ENCODE measurements at regions not wholly inside any gene's neighbourhood (a gene's known extent, or its start where the extent isn't known, plus 50 kb on each side); places are given as distances from the start of the nearest gene placed in this dataset.

DNA sequence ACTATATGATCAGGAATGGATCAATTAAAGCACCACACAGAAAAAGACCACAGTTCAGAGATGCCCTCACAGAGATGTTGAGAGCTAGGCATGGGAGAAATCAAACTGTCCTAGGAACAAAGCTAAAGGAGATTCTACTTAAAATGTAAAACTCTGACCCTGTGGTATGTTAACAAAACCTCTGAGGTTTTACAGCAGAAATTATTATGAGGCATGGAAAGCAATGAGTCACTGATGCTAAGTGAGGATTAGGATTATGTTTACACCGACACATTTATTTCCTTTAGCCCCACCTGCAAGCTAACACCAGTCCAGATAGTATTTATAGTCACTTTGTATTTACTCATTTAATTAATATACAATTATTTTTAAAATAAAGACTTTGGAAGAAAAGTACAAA lies 1242.2 kb downstream of the OTOL1 start:
- H3K9me3 ChIP-seq = no peaks in the 10 kb centered on the region
- ATAC-seq (no peak), DNase-seq (no peak)
- TF ChIP-seq CTCF (IDR thresholded peaks at IDR 0.05) = no peak
- H3K27me3 ChIP-seq (ENCODE audit: low read depth) = no peaks in the 10 kb centered on the region
- H3K36me3 ChIP-seq = no peaks in the 10 kb centered on the region
- H3K4me3 ChIP-seq = no peak overlapping the region
- intact Hi-C loops (cut with DNase I) = no loop called here
- H3K27ac ChIP-seq = no peak overlapping the region
- no peaks in the 10 kb centered on the region for H3K4me1 ChIP-seq

DNA sequence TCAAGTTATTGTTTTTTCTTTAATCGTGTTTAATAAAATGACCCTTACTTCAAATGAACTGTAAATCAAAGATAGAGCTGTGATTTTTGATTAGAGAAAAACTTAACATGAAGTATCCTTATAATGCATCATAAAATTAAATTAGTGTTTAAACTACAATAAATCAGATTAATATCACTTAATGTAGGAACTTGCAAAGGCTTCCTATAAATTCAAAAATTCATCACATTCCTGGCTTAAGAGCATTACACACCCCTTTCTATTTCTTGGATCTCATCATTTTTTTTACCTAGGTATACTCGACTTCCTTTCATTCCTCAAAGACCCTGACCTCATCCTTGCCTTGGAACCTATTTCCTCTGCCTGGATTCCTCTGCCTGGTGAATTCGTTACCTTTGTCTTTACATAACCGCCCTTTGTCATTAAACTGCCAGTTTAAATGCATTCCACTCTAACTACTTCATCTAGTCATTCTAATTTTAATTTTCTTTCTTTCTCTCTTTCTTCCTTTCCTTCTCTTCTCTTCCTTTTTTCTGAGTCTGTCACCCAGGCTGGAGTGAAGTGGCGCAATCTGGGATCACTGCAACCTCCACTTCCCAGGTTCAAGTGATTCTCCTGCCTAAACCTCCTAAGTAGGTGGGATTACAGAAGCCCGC lies 1244.5 kb downstream of the OTOL1 start:
- Histone ChIP-seq H3K27ac (no peak overlapping the region), H3K4me1 (no peaks in the 10 kb centered on the region), H3K4me3 (no peak overlapping the region), H3K27me3 (ENCODE audit: low read depth) (no peaks in the 10 kb centered on the region), H3K36me3 (no peaks in the 10 kb centered on the region), H3K9me3 (no peaks in the 10 kb centered on the region)
- intact Hi-C loops (cut with DNase I) = no loop called here
- no peak for TF ChIP-seq CTCF (IDR thresholded peaks at IDR 0.05)
- DNase-seq = no peak
- ATAC-seq = no peak

GRCh38 chr3:162742159-162742717 lies 1245.6 kb downstream of the OTOL1 start:
- no peaks in the 10 kb centered on the region for H3K27me3 ChIP-seq (ENCODE audit: low read depth)
- intact Hi-C loops (cut with DNase I) = no loop called here
- ATAC-seq = no peak
- no peak for DNase-seq
- H3K4me1 ChIP-seq = no peaks in the 10 kb centered on the region
- peaks cover 7% of the 10 kb centered on the region for H3K9me3 ChIP-seq
- no peaks in the 10 kb centered on the region for H3K36me3 ChIP-seq
- H3K27ac ChIP-seq = no peak overlapping the region
- no peak for TF ChIP-seq CTCF (IDR thresholded peaks at IDR 0.05)
- H3K4me3 ChIP-seq = no peak overlapping the region

DNA sequence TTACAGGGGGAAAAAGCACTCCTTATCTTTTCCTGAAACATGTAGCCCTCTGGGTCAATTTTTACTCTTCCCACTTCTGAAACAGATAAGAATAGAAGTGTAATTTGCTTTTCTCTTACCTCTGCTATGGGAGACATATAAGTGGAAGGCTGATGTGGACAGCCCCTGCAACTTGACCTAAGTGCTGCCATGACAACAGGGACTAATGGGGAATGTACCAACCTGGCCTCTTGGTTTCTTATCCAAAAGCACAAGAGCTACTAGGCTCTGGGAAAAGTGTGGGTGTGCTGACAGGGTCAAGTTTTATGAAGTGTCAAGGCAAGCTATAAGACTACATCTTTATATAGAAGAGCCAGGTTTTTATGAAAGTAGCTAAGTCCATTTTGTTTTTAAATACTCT lies 1246.5 kb downstream of the OTOL1 start:
- ATAC-seq (no peak), DNase-seq (no peak)
- TF ChIP-seq CTCF (IDR thresholded peaks at IDR 0.05) = no peak
- Histone ChIP-seq H3K9me3 (peaks cover 13% of the 10 kb centered on the region), H3K27ac (no peak overlapping the region), H3K4me1 (no peaks in the 10 kb centered on the region), H3K36me3 (no peaks in the 10 kb centered on the region), H3K27me3 (ENCODE audit: low read depth) (no peaks in the 10 kb centered on the region), H3K4me3 (no peak overlapping the region)
- intact Hi-C loops (cut with DNase I) = no loop called here

DNA sequence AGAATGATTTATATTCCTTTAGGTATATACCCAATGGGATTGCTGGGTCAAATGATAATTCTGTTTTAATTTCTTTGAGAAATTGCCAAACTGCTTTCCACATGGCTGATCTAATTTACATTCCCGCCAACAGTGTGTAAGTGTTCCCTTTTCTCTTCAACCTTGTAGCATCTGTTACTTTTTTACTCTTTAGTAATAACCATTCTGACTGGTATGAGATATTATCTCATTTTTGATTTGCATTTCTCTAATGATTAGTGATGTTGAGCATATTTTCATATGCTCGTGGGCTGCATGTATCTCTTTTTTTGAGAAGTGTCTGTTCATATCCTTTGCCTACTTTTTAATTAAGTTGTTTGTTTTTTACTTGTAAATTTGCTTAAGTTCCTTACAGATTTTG lies 1264.2 kb downstream of the OTOL1 start:
- DNase-seq = no peak
- Histone ChIP-seq H3K27me3 (ENCODE audit: low read depth) (no peaks in the 10 kb centered on the region), H3K4me1 (no peaks in the 10 kb centered on the region), H3K36me3 (no peaks in the 10 kb centered on the region), H3K9me3 (no peaks in the 10 kb centered on the region), H3K4me3 (no peak overlapping the region), H3K27ac (no peak overlapping the region)
- intact Hi-C loops (cut with DNase I) = no loop called here
- no peak for TF ChIP-seq CTCF (IDR thresholded peaks at IDR 0.05)
- ATAC-seq = no peak
